22Rv1 (cell line): ENCODE measurements at regions not wholly inside any gene's neighbourhood (a gene's known extent, or its start where the extent isn't known, plus 50 kb on each side); places are given as distances from the start of the nearest gene placed in this dataset.

Source experiments
- ZFX ChIP-seq: fragments of 450-650 bp; IDR thresholded peaks from 2 replicates; pipeline ENCODE4 v1.6.1; 2017; ENCODE audit warnings: antibody characterized with exemption, borderline replicate concordance
- TF ChIP-seq, protein P1 (sequence below): fragments of 450-650 bp; IDR thresholded peaks from 2 replicates; pipeline ENCODE4 v1.5.1; 2017; ENCODE audit warnings: mild to moderate bottlenecking

DNA sequence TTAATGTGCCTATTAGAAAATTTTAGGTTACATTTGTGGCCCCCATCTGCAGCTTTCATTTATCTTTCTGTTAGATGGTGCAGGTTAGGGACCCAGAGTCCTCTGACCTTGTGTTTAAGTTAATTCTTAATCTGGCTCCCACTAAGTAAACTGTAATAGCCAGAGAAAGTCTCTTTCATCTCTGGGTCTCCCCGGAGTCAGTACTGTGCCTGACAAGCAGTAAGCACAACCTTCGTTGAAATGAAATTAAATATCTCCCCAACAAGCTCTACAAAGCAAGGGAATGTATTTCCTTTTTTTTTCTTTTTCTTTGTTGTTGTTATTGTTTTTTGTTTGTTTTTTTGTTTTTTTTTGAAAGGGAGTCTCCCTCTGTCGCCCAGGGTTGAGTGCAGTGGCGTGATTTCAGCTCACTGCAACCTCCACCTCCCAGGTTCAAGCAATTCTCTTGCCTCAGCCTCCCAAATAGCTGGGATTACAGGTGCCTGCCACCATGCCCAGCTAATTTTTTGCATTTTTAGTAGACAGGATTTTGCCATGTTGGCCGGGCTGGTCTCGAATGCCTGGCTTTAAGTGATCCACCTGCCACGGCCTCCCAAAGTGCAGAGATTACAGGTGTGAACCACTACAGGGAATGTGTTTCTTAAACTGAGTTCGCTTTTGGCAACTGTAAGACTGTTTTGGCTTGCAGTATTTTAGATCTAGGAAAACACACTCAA lies 81.6 kb downstream of the HHIPL2 start:
- TF ChIP-seq, protein P1, sequence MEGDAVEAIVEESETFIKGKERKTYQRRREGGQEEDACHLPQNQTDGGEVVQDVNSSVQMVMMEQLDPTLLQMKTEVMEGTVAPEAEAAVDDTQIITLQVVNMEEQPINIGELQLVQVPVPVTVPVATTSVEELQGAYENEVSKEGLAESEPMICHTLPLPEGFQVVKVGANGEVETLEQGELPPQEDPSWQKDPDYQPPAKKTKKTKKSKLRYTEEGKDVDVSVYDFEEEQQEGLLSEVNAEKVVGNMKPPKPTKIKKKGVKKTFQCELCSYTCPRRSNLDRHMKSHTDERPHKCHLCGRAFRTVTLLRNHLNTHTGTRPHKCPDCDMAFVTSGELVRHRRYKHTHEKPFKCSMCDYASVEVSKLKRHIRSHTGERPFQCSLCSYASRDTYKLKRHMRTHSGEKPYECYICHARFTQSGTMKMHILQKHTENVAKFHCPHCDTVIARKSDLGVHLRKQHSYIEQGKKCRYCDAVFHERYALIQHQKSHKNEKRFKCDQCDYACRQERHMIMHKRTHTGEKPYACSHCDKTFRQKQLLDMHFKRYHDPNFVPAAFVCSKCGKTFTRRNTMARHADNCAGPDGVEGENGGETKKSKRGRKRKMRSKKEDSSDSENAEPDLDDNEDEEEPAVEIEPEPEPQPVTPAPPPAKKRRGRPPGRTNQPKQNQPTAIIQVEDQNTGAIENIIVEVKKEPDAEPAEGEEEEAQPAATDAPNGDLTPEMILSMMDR = no peak
- no peak for TF ChIP-seq ZFX
